ENCODE measurements at regions not wholly inside any gene's neighbourhood (a gene's known extent, or its start where the extent isn't known, plus 50 kb on each side); places are given as distances from the start of the nearest gene placed in this dataset.
A peak's percentile ranks its signal among the peaks of the same experiment; 100 is the strongest.

- peak; percentile 93 for DNase-seq (ENCODE audit: low read depth)
Measured at GRCh38 chr12:58364389-58365086, 423.2 kb downstream of the ATP23 start.

GRCh38 chr12:58365087-58365390 is 423.7 kb downstream of the ATP23 start:
- no peak for DNase-seq (ENCODE audit: low read depth)

DNA sequence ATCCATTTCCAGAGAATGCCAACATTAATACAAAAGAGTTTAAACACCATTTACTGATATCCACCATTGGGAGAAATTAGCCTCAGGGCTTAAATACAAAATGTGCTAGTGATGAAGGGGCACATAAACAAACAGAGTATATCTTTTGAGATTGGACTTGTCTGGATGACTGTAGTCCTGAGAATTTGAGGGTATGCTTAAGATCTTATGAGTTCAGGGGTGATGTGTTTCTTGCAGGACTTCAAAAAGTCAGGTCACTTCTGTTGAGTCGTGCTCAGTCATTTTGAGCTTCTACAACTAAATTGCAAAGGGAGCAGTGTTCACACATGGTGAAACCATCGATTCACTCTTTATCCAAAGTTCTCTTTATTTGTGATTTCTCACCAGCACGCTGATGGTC is 425.7 kb downstream of the ATP23 start:
- no peak for DNase-seq (ENCODE audit: low read depth)

DNA sequence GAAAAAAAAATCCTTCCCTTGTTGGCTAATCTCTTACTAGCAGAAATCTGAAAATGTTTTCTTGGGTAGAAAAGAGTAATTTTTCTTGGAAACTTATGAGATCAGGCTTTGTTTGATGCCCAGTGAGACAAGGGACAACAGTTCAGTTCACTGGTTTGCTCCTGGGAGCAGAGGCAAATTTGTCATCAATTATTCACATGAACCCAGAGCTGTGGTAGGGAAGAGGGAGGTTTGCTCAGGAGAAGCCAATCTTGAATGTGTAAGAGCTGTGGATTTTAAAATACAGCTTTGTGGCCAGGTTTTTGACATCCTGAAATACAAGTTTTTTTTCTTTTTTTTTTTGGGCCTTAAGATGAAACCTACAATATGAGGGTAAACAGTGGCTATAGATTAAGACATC is 426.6 kb downstream of the ATP23 start:
- DNase-seq (ENCODE audit: low read depth), result no peak

GRCh38 chr12:58369576-58369975 is 428.2 kb downstream of the ATP23 start:
- DNase-seq (ENCODE audit: low read depth), result no peak

DNA sequence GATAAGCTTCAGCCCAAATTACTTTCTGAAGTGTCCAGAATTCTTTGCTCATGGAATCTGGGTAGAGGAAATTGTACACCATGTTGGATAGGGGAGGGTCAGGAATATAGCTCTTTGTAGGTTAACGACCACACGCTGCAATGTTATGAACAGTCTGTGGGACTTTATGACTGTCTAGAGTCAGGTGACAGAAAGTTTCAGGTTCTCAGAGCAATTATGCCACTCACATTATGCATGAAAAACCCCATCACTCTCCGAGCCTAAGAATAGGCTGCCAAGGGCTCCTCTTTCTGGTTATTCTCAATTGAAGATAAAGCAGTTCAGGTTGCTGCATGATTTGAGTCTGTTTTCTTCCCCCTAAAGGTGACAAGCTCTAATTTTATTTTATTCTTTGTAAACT is 430.9 kb downstream of the ATP23 start:
- no peak for DNase-seq (ENCODE audit: low read depth)

GRCh38 chr12:58378028-58378427 is 436.7 kb downstream of the ATP23 start:
- no peak for DNase-seq (ENCODE audit: low read depth)

GRCh38 chr12:58381546-58381945 is 440.2 kb downstream of the ATP23 start:
- DNase-seq (ENCODE audit: low read depth), result no peak

DNA sequence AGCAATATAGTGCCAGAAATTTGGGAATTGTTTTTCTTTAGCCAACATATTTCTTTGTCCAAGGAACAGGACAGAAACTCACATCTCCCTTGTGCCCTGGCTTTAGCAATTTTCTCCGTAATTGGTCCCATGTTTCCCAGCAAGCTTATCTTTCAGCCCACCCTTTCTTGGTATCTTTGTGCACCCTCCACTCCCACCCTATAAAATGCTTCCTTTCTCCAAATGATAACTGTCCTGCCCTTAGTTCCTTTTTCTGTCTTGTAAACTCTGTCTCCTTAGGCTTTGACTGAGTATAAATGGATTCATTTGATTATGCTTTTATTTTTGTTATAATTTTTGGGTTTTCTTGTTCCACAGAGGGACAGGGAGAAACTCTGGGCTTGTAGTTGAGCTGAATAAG is 442.8 kb downstream of the ATP23 start:
- DNase-seq (ENCODE audit: low read depth), result no peak

DNA sequence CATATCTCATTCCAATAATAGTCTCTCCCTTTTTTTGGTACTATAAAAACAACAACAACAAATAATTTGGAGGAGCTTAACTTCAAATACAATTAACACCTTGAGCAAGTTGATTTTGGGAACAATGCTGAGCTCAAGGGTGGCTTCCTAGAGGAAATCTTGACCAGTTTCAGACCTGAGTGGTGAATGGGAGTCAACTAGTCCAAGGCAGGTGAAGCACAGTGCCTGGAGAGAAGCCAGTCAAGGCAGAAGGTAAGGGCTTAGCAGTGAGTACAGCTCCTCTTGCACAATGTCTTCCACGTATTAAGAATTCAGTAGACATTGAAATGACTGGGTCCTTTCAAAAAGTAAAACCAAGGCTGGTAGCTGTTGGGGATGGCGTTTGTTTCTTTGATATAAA is 444.8 kb downstream of the ATP23 start:
- DNase-seq (ENCODE audit: low read depth), result no peak

GRCh38 chr12:58387199-58387598 is 445.8 kb downstream of the ATP23 start:
- DNase-seq (ENCODE audit: low read depth), result peak; percentile 30

DNA sequence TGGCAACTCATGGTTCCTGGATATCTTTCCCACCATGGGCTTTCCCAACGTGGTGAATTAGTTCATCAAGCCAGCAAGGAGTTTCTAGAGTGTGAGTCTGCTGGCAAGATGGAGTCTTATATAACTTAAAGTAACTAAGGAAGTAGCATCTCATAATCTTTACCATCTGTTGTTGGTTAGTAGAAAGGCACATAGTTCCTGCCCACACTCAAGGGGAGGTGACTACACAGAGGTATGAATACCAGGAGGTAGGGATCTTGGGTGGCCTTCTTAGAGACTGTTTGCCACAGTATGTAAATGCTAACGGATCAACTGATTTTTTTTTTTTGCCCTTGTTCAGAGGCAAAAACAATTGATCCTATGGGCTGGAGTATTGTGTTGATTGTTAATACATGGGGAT is 446.9 kb downstream of the ATP23 start:
- no peak for DNase-seq (ENCODE audit: low read depth)

- peak; percentile 28 for DNase-seq (ENCODE audit: low read depth)
Measured at GRCh38 chr12:58393152-58393551, 451.8 kb downstream of the ATP23 start.

DNA sequence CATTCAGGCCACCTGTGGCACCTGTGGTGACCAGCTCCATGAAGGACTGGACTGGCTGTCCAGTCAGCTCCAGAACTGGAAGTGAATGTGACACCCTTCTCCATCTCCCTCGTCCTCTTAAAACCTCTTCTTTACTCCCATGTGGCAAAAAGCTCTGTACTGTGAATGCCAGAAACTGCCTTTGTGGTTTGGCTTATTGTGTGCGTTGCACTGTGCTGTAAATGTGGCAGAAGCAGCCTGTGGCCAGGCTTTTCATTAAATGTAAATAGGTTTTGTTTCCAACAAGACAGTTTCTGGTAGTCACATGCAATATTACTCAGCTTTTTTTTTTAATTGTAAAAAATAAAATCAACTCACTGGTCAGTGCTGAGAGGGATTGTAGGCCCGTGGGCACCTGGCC is 453.7 kb downstream of the ATP23 start:
- no peak for DNase-seq (ENCODE audit: low read depth)

- peak; percentile 30 for DNase-seq (ENCODE audit: low read depth)
Measured at GRCh38 chr12:58395470-58395869, 454.1 kb downstream of the ATP23 start.

DNA sequence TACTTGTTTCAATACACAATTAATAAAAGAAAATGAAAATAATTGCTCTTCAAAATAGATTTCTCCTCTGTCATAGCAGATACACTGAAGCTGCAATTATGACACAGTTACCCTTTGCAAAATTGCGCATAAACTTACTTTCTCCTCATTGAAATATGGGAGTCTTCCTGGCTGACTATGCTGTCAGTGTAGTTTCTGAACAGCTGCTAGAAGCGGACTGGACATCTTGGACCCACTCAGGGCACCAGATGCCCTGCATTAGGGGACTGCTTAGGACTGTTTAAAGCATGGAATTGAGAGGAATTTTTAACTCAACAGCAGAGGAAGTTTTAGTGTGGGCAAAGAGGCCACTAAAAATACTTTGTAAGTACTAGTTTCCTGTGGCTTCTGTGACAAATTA is 454.9 kb downstream of the ATP23 start:
- DNase-seq (ENCODE audit: low read depth), result no peak

DNA sequence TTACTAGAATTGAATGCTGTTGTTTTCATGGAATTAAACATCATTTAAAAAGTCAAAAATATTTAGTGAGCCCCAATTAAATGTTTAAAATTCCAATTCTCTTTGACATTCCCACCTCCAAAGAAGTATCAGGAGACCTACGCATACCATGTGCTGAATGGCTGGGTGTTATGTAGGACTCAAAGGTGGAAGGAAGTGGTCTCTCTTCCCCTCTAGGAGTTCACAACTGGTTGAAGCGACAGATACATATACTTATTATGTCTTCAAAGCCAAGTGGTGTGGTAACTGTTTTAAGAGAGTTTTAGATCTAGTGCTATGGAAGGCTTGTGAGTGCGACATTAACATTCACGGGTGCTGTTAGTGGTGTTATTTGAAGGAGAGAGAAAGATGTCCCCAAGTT is 464.0 kb downstream of the ATP23 start:
- DNase-seq (ENCODE audit: low read depth), result no peak

DNA sequence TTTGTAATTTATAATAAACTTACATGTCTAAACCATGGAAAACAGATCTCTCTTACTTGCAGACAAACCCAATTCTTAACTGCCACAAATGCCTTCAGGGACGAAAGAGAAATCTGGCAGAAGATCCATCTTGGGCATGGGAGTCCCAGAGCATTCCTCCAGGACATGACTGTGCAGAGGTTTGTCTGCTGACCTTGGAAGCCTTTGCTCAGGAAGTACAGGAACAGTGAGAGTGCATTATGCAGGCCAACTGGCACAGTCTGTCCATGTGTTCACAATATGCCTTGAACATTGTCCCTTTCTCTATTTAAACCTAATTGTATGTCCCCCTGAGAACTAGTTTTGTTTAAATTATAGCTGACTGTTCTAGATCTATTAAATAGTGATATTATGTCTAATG is 467.1 kb downstream of the ATP23 start:
- no peak for DNase-seq (ENCODE audit: low read depth)

GRCh38 chr12:58412461-58413060 is 471.2 kb downstream of the ATP23 start:
- no peak for DNase-seq (ENCODE audit: low read depth)

GRCh38 chr12:58413794-58414193 is 472.4 kb downstream of the ATP23 start:
- DNase-seq (ENCODE audit: low read depth), result peak; percentile 69

DNA sequence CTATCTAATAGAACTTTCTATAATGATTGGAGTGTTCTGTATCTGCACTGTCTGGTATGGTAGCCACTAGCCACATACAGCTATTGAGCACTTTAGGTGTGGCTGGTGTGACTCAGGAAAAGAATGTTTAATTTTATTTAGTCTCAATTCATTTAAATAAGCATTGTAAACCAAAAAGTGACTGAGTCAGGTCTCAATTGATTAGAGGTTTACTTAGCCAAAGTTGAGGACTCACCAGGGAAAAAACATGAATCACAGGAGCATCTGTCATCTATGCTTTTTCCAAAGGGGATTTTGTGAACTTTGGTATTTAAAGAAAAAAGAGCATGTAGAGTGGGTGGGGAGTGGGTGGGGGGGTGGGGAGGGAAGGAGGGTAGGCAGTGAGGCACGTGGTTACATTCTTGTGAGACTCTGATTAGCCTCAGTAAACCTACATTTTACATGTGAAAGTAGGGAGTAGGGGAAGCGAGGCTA is 473.1 kb downstream of the ATP23 start:
- peak; percentile 65 for DNase-seq (ENCODE audit: low read depth)

DNA sequence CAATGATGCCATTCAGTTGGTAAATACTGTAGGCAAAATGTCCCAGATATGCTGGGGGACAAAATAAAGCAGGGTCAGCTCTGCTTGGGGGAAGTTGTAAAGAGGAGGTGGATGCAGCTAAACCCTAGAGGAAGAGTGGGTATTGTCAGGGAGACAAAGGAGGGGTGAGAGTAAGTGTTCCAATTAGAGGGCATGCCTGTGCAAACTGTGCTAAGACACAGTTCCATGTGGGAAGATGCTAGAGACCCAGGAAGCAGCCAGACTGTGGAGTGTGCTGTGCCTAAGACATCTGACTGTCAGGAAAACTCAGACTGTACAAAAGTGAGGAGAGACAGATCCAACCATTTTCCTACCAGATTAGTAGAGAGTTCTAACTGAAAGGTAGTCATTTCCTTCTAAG is 474.3 kb downstream of the ATP23 start:
- no peak for DNase-seq (ENCODE audit: low read depth)

DNA sequence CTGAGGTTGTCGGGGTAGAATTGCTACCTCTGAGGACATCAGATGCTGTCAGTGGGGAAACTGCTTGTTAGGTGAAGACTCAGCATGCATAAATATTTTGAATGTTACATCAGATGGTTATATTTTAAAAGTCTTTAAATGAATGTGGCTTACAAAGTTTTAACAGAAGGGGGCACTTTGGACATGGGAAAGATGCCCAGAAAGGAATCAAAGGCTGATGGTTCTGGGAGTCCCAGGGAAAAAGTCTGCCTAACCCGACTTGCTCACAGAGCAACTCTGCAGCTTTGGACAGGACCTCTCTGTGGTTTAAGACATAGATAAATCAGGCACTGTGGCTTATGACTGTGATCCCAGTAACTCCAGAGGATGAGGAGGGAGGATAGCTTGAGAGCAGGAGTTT is 474.9 kb downstream of the ATP23 start:
- peak; percentile 32 for DNase-seq (ENCODE audit: low read depth)

DNA sequence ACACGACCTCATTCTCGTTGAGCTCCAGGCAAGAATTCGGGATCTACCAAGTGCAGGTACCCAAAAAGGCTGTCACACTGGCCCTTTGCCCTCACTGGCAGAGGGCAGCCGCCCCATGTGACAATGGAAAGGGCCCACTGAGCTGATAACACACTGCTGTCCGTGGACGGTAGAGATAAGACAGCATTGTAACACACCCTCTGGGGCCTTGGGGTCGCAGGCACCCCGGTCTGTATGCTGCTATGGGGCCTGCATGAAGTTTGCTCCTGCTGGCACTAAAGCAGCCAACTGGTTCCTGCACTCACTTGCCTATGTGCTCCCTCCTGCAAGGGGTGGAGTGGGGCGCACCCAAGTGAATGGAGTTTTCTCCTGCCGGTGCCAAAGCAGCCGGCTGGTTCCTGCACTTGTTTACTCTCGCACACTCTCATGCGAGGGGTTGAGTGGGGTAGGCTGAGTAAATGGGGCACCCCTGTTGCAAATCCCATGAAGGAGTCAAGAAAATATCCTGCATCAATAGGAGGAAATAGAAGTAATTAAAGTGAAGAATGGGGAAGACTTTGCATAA is 477.9 kb downstream of the ATP23 start:
- DNase-seq (ENCODE audit: low read depth), result no peak
